ENCODE measurements at regions not wholly inside any gene's neighbourhood (a gene's known extent, or its start where the extent isn't known, plus 50 kb on each side); places are given as distances from the start of the nearest gene placed in this dataset.

DNA sequence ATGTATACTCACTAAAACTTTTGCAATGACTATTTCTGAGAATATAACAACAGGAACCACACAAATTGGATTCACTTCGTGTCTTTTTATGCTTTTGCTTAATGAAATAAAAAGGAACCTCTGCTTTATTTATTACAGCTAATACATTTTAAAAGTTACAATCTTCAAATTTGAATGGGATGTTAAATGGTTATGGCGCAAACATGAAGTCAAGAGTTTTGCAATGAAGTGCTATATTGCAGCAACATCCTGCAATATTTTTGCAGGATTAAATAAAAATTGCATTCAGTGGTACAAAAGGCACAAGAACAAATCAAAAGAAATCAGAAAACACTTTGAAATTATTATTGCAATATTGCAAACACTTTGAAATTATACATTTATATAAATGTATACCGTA, 1519.0 kb upstream of the MIR17HG start:
- ATAC-seq (no peak), DNase-seq (no peak)
- intact Hi-C loops (cut with micrococcal nuclease), result no loop called here

DNA sequence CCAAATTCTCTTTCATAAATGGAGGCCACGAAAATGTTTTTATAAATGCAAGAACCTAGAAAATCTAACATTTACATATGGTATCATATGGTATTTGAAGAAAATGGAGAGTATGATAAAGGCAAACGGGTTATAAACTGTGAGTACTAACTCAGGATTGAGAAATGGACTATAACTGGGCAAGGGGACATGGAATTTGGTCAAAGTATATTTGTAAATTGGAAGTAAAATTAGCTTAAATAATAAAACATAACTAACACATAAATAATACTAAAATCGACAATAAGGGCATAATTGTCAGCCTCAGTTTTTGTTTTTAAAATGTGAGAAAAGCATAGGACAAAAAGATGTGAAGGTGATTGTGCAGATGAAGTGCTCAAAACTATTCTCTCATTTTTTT, 1516.3 kb upstream of the MIR17HG start:
- no peak for ATAC-seq
- intact Hi-C loops (cut with micrococcal nuclease), result no loop called here
- DNase-seq, result no peak

DNA sequence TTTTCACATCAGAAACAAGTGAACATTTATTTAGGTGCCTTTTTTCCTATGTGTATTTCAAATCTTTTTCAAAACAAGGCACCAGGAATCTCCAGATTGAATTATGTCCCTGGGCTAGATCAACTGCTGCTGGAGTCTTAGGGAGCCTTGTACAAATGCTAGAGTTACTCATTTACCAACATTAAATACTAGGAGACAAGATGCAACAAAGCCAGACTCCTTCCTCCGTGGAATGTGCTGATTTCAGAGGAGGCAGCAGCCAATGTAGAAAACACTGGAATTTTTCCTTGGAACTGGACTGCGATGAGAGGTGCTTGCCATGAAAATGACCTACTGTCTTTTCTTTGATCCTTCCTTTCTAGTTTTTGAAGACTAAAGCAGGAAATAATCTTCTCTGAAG, 1514.7 kb upstream of the MIR17HG start:
- no peak for ATAC-seq
- intact Hi-C loops (cut with micrococcal nuclease), result no loop called here
- no peak for DNase-seq

DNA sequence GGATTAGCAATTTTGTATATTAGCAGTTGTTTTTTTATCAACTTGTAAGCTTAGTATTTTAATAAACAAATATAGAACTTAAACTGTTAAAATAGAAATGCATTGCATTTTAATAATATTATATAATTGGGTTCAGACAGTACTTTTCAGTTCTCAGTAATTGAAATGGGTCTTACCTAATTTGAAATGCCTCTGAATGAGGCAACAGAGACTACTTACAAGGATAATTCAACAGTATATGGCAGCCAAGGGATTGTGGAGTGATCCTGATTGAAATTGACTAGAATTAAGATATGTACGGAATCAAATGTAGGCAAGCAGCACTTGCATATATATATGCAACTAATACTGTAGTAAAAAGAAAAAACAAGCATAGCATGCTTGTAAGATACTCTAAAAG, 1503.9 kb upstream of the MIR17HG start:
- intact Hi-C loops (cut with micrococcal nuclease), result no loop called here
- no peak for DNase-seq
- ATAC-seq, result no peak

DNA sequence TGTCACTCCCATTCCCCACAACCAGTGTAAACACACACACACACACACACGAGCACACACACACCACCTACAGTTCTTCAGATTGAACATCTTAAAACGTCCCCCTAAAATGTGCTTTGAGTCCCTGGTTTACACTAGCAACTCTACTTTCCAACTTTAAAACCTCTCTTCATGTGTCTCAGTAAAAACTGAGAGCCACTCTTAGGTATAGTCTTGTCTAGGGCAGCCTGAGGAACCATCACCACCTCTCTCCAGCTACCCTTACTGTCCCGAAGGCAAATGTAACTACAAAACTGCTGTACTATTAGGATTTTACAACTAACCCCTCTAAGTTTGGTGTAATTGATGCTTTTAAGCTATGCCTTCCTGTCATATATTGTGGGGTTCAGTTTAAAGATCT, 1501.6 kb upstream of the MIR17HG start:
- DNase-seq (no peak), ATAC-seq (no peak)
- intact Hi-C loops (cut with micrococcal nuclease), result no loop called here

DNA sequence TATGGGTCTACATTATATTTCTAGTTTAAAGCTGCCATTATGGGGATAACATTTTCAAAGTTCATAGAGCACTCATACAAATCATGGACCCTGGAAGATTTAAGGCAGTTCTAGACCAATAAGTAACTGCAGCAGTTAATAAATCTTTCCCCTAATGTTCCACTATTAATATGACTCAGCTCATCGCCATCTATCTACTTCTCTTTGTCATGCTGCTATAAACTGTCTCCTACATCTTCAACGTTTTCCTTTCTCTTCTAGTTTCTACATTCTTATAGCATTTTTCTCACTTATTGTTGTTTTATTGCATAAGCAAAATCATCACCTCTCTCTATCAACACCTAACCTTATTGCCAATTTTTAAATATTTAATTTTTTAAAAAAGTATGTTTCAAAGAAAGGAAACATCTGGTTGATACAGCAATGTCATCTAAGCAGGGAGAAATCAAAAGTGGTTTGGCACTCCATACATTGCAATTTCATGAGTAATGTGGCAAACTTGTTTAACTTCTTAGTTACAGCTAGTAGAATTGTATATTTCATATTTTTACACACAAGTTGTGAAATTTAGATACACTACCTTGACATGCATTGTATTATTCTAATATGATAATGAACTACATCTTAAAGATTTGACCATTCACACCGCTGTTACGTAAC, 1500.4 kb upstream of the MIR17HG start:
- DNase-seq (no peak), ATAC-seq (no peak)
- intact Hi-C loops (cut with micrococcal nuclease), result no loop called here

DNA sequence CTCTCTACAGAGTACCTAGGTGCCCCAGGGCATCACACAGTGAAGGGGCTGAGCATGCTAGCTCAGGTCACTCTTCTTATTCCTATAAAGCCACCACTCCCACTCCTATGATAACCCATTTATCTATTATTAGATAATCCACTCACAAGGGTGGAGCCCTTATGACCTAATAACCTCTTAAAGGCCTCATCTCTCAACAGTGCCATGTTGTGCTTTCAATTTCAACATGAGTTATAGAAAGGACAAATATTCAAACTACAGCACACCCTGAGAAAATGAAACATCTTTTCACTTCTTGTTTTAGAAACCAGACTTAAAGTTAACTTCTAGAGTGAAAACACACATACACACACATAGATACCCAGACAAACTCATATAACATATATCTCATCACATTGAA, 1494.9 kb upstream of the MIR17HG start:
- intact Hi-C loops (cut with micrococcal nuclease), result no loop called here
- DNase-seq, result no peak

DNA sequence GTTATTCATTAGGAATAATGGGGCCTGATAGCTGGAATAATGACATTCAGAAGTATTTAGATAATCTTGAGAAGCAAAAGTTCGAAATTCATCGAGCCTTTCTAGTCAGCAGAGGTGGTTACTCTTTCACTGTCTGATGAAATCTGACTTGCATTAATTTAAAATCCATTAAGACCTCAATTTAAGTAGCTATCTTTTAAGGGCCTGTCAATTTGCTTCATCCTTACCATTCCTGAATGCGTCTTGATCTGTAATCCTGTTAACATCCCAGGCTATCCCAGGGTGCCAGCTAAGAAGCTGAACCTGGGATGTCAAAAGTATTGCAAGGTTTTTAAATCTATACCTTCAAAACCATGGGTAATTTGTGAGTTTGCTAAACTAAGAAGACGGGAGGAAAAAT, 1491.0 kb upstream of the MIR17HG start:
- intact Hi-C loops (cut with micrococcal nuclease), result no loop called here
- no peak for ATAC-seq
- DNase-seq, result no peak

More for the DNA sequence above, 1494.9 kb upstream of the MIR17HG start:
- no peak for ATAC-seq

DNA sequence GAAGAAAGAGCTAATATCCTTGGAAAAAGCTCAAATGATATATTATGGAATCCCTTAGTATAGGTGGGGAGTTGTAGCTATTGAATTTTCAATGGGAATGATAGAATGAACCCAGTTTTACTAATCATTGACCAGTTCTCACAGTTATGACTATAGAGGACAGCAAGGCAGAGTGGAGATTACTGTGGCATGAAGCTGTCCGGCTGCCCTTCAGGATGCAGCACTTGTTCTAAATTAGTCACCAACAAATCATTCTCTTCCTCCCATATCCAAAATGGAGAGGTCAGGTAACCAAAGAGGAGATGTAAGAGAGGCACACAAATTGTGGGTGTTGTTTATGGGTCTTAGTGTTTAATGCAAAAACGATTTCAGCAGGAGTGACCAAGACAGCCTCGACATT, 1490.0 kb upstream of the MIR17HG start:
- ATAC-seq (no peak), DNase-seq (no peak)
- intact Hi-C loops (cut with micrococcal nuclease), result no loop called here

DNA sequence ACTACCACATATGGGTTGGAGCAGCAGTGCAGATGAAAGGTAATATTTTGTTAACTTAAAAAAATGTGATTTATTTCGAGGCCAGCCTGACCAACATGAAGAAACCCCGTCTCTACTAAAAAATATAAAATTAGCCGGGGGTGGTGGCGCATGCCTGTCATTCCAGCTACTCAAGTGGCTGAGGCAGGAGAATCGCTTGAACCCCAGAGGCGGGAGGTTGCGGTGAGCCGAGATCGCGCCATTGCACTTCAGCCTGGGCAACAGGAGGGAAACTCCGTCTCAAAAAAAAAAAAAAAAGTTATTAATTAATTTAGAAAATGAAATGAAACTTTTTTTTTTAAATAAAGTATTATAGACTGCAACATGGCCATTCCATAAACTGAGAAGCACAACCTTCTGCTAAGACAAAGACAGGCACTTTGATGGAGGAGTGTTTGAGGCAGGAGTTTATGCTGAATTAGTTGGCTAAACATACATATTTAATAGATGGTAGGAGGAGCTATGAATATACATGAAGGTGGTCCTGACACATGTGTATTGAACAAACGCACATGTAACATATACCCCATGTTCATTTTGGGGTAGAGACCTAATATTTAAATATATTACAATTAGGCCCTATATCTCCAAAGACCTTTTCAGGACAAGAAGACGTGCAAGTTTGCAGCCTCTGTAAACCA, 1485.3 kb upstream of the MIR17HG start:
- DNase-seq (no peak), ATAC-seq (no peak)
- intact Hi-C loops (cut with micrococcal nuclease), result no loop called here

DNA sequence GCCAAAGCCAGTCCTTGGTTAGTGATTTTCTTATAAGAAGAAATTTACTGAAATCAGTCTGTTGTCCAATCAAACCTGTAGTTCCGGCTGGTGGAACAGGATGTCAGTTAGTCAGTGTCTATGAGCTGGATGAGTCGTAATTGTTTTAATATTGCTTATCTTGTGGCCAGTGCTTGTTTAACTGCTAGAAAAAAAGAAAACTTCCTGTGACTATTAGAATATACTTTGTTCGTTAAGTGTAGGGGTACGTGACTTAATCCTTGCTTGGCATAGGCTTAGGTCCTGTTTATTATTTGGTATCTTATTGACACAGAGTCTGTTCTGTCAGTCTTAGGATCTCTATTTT, 1484.8 kb upstream of the MIR17HG start:
- ATAC-seq (no peak), DNase-seq (no peak)
- intact Hi-C loops (cut with micrococcal nuclease), result no loop called here

DNA sequence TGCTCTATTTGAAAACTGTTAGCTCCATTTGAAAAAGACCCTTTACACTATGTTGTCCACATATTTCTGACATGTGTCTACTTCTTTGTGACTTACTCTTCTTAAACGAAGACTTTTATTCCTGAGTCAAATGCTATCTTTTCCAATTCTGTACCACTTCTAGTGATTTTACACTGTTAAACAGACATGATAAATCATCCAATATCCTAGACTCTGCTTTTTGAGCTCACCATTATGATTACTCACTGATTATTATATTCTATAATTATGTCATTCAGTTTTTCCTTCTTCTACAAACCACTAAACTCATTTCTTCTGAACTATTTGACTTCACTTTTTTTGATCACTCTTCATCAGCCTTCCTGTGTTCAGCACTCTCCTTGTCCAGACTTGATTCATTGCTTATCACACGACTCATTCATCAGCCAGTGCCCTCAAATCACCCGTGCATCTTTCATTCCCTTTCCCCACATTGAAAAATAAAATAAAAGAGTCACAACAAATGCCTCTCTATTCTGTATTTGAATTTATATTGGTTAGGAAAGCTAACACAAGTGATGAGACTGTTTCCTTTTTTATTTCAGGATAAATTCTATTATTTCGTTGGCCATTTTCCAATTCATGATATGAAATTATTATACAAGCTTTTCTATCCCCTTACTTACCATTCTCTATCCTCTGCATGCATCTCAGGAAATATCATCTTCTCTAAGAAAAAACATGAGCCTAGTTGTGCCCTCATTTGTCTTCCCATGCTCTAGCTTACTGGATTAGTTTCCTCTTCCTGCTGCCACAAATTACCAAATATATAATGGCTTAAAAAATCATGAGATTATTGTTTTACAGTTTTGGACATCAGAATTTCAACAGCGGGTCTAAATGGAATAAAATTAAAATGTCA, 1482.1 kb upstream of the MIR17HG start:
- no peak for ATAC-seq
- no peak for DNase-seq

DNA sequence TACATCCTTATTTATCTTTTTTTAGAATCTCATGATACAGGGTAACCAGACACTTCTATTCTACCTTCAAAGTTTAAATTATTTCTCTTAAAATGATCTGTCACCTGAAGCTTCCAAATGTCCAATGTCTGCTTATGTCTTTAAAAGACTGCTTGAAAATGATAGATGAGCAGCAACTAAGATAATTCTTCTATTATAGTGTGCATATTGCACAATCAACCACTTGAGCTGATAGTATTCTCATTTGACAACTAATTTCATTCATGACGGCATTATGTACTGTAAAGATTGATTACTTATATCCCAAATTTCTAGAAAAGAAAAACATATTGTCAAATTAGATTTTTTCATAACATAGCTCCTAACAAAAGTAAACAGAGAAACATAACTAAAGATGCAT, 1478.2 kb upstream of the MIR17HG start:
- ATAC-seq (no peak), DNase-seq (no peak)
- intact Hi-C loops (cut with micrococcal nuclease), result no loop called here

More for the DNA sequence above, 1482.1 kb upstream of the MIR17HG start:
- intact Hi-C loops (cut with micrococcal nuclease), result no loop called here

DNA sequence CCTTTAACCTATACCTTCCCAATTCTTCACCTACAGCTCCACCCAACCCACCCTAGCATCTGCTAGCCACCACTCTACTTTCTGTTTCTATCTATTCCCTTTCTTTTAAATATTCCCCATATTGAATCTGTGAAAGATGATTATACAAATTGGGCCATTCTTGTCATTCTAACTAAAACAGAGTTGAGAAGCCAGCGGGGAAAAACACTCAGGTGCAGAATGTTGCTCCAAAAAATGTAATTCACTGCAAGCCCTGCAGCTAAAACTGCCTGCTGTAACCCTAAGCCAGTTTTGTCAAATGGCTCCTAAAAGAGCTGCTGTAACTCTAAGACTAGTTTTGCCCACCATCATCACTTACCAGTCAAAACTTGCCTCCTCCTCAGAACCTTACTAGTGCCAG, 1468.6 kb upstream of the MIR17HG start:
- ATAC-seq, result no peak
- no peak for DNase-seq
- intact Hi-C loops (cut with micrococcal nuclease), result no loop called here

DNA sequence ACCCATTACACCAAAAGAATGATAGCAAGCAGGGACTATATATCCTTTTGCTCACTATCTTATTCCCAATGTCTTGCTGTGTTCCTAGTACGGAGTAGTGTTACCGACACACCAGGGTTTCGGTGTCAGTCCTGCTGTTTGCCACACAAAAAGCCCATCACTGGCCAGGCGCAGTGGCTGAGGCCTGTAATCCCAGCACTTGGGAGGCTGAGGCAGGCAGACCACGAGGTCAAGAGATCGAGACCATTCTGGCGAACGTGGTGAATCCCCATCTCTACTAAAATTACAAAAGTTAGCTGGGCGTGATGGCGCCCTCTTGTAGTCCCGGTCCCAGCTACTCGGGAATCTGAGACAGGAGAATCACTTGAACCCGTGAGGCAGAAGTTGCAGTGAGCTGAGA, 1467.3 kb upstream of the MIR17HG start:
- no peak for DNase-seq
- no peak for ATAC-seq
- intact Hi-C loops (cut with micrococcal nuclease), result no loop called here

DNA sequence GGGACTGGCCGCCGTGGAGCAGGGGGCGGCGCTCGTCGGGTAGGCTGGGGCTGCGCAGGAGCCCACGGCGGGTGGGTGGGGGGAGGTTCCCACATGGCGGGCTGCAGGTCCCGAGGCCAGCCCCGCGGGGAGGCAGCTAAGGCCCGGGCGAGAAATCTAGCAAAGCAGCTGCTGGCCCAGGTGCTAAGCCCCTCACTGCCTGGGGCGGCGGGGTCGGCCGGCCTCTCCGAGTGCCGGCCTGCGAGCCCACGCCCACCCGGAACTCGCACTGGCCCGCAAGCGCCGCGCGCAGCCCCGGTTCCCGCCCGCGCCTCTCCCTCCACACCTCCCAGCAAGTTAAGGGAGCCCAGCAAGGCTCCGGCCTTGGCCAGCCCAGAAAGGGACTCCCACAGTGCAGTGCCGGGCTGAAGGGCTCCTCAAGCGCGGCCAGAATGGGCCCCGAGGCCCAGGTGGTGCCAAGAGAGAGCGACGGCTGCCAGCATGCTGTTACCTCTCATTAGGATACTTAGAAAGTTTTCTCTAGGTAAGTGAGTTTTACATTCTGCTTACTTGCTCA, 1463.5 kb upstream of the MIR17HG start:
- DNase-seq, result no peak
- intact Hi-C loops (cut with micrococcal nuclease), result no loop called here
- no peak for ATAC-seq

DNA sequence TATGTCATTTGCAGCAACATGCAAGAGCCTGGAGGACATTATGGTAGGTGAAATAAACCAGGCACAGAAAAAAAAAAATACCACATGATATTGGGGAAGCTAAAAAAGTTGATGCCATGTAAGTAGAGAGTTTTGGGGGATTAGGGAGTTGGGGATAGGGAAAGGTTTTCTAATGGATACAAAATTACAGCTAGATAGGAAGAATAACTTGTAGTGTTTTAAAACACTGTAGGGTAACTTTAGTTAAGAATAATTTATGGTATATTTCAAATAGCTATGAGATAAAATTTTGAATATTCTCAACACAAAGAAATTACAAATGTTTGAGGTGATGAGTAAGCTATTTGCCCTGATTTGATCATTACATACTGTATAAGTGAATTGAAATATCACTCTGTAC, 1456.7 kb upstream of the MIR17HG start:
- no peak for DNase-seq
- intact Hi-C loops (cut with micrococcal nuclease), result no loop called here
- ATAC-seq, result no peak

DNA sequence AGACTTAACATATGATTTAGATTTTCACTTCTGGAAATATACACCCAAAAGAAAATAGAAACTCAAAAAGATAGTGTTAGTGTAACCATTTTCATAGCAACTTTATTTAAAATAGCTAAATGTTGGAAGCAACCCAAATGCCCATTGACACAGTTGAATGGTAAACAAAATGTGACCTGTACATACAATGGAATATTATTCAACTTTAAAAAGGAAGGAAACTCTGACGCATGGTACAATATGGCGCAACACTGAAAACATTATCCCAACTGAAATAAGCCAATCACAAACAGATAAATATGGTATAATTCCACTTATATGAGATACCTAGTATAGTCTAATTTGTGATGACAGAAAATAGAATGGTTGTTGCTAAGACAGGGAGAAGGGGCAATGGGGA, 1456.1 kb upstream of the MIR17HG start:
- ATAC-seq, result no peak
- intact Hi-C loops (cut with micrococcal nuclease), result no loop called here

DNA sequence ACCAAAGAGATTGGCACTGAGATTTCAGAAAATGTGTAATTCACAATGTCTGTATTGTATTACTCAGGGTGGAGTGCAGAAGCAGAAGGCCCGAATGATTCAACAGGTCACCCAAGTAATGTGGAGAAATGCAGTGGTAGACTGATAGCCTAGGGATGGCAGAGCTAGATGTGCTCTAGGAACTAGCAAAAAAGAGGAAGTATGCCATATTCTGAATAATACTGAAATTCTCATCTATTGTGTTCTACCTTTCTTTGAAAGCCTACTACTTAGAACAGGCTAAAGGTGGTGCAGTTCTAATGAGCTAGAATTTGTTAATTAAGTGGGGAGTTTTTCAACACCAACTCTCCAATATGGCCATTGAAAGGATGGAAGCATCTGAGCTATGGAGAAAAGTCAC, 1449.8 kb upstream of the MIR17HG start:
- DNase-seq (no peak), ATAC-seq (no peak)
- intact Hi-C loops (cut with micrococcal nuclease), result no loop called here

More for the DNA sequence above, 1456.1 kb upstream of the MIR17HG start:
- no peak for DNase-seq
